Natural killer cell (primary cell): ENCODE measurements at regions not wholly inside any gene's neighbourhood (a gene's known extent, or its start where the extent isn't known, plus 50 kb on each side); places are given as distances from the start of the nearest gene placed in this dataset.

Experiments used
- ATAC-seq, 3 donors: fragments of 150-1000 bp in 2 of 3; fragments of 200-7000 bp in 1 of 3; cut with Tn5 transposase; 1 replicate in 1 of 3; 2 replicates in 2 of 3; pipeline ENCODE4 v1.10.0; 2021; ENCODE audit warnings: mild to moderate bottlenecking in 2 of 3, moderate library complexity in 2 of 3
- DNase-seq, 2 donors: peaks; one replicate each; pipeline versions ENCODE4 v3.0.0 to v3.0.0-alpha.2; 2013 to 2021; ENCODE audit warnings: mixed read lengths in 1 of 2
- H3K27ac ChIP-seq: one replicate; pipeline ENCODE4 v1.5.1; 2013; ENCODE audit warnings: mild to moderate bottlenecking, low read length
- H3K27me3 ChIP-seq: one replicate; pipeline ENCODE4 v1.6.1; 2013; ENCODE audit warnings: low read length; ENCODE audit not compliant: control insufficient read depth, insufficient read depth
- H3K36me3 ChIP-seq: one replicate; pipeline ENCODE4 v1.6.1; 2013; ENCODE audit warnings: low read length; ENCODE audit not compliant: control insufficient read depth, insufficient read depth
- H3K4me1 ChIP-seq: one replicate; pipeline ENCODE4 v1.6.1; 2013; ENCODE audit warnings: low read length; ENCODE audit not compliant: control insufficient read depth, insufficient read depth
- H3K4me3 ChIP-seq: one replicate; pipeline ENCODE4 v1.5.1; 2013; ENCODE audit warnings: low read length
- H3K9me3 ChIP-seq: one replicate; pipeline ENCODE4 v1.6.1; 2013; ENCODE audit warnings: low read length; ENCODE audit not compliant: control insufficient read depth, insufficient read depth
- H3K27ac Mint-ChIP-seq, 2 donors: one replicate each; pipeline ENCODE4 v1.8.0; 2022; ENCODE audit warnings: mild to moderate bottlenecking in 2 of 2, mixed read lengths in 2 of 2, moderate library complexity in 1 of 2
- H3K27me3 Mint-ChIP-seq, 2 donors: one replicate each; pipeline ENCODE4 v1.8.0; 2022; ENCODE audit warnings: low read depth in 2 of 2, mixed read lengths in 2 of 2
- H3K36me3 Mint-ChIP-seq: one replicate; pipeline ENCODE4 v1.8.0; 2022; ENCODE audit warnings: mixed read lengths
- H3K4me1 Mint-ChIP-seq, 2 donors: one replicate each; pipeline ENCODE4 v1.8.0; 2022; ENCODE audit warnings: mixed read lengths in 2 of 2
- H3K4me3 Mint-ChIP-seq: one replicate; pipeline ENCODE4 v1.8.0; 2022; ENCODE audit warnings: mild to moderate bottlenecking, moderate library complexity, mixed read lengths
- H3K9me3 Mint-ChIP-seq, 2 donors: one replicate each; pipeline ENCODE4 v1.8.0; 2022; ENCODE audit warnings: mixed read lengths in 2 of 2
- WGBS: methylation state at CpG from one replicate; pipeline ENCODE4 v1.1.7; 2013; ENCODE audit warnings: missing lambda C conversion rate; ENCODE audit not compliant: insufficient coverage; 5-methylcytosine and 5-hydroxymethylcytosine counted together
- intact Hi-C: fragments of 100-400 bp; cut with micrococcal nuclease; formaldehyde crosslinking; loops from one replicate; pipeline ENCODE4 v1.14.2; 2022
- TF ChIP-seq, protein P1 (sequence below): fragments of 200-600 bp; IDR thresholded peaks from one replicate; pipeline ENCODE4 v1.8.0; 2022; ENCODE audit warnings: antibody characterized with exemption

- peaks cover 0 to 23% of the 10 kb centered on the region in 2 donors for H3K27me3 Mint-ChIP-seq
- Histone ChIP-seq H3K36me3 (no peaks in the 10 kb centered on the region), H3K27ac (no peak overlapping the region), H3K27me3 (no peaks in the 10 kb centered on the region), H3K4me3 (no peak overlapping the region), H3K9me3 (no peaks in the 10 kb centered on the region), H3K4me1 (no peaks in the 10 kb centered on the region)
- H3K4me3 Mint-ChIP-seq: no peak overlapping the region
- no peak for DNase-seq
- intact Hi-C loops: no loop called here
- no peaks in the 10 kb centered on the region for H3K9me3 Mint-ChIP-seq
- ATAC-seq: no peak
- TF ChIP-seq, protein P1, sequence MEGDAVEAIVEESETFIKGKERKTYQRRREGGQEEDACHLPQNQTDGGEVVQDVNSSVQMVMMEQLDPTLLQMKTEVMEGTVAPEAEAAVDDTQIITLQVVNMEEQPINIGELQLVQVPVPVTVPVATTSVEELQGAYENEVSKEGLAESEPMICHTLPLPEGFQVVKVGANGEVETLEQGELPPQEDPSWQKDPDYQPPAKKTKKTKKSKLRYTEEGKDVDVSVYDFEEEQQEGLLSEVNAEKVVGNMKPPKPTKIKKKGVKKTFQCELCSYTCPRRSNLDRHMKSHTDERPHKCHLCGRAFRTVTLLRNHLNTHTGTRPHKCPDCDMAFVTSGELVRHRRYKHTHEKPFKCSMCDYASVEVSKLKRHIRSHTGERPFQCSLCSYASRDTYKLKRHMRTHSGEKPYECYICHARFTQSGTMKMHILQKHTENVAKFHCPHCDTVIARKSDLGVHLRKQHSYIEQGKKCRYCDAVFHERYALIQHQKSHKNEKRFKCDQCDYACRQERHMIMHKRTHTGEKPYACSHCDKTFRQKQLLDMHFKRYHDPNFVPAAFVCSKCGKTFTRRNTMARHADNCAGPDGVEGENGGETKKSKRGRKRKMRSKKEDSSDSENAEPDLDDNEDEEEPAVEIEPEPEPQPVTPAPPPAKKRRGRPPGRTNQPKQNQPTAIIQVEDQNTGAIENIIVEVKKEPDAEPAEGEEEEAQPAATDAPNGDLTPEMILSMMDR: no peak
- no peaks in the 10 kb centered on the region for H3K36me3 Mint-ChIP-seq
- no peak overlapping the region for H3K27ac Mint-ChIP-seq
- 83% methylated on average over 12 of the region's 12 CpGs for WGBS
- H3K4me1 Mint-ChIP-seq: no peaks in the 10 kb centered on the region
These were observed 261.1 kb upstream of the ZMIZ1 start for GRCh38 chr10:78807504-78808203.

GRCh38 chr10:78808286-78808685 lies 260.5 kb upstream of the ZMIZ1 start:
- 87% methylated on average over 8 of the region's 8 CpGs for WGBS
- intact Hi-C loops: no loop called here
- H3K9me3 ChIP-seq: no peaks in the 10 kb centered on the region
- Mint-ChIP-seq H3K36me3 (no peaks in the 10 kb centered on the region), H3K9me3 (no peaks in the 10 kb centered on the region), H3K4me1 (no peaks in the 10 kb centered on the region), H3K27ac (no peak overlapping the region), H3K27me3 (peaks cover 0 to 29% of the 10 kb centered on the region in 2 donors), H3K4me3 (no peak overlapping the region)
- H3K36me3 ChIP-seq: no peaks in the 10 kb centered on the region
- no peak overlapping the region for H3K27ac ChIP-seq
- DNase-seq (no peak), ATAC-seq (no peak)
- TF ChIP-seq, protein P1: no peak
- H3K4me3 ChIP-seq: no peak overlapping the region
- no peaks in the 10 kb centered on the region for H3K27me3 ChIP-seq
- no peaks in the 10 kb centered on the region for H3K4me1 ChIP-seq

- Histone ChIP-seq H3K4me1 (no peaks in the 10 kb centered on the region), H3K9me3 (no peaks in the 10 kb centered on the region), H3K27ac (no peak overlapping the region), H3K36me3 (no peaks in the 10 kb centered on the region), H3K27me3 (no peaks in the 10 kb centered on the region), H3K4me3 (no peak overlapping the region)
- DNase-seq (no peak), ATAC-seq (no peak)
- peaks cover 5 to 35% of the 10 kb centered on the region in 2 donors for H3K27me3 Mint-ChIP-seq
- H3K27ac Mint-ChIP-seq: no peak overlapping the region
- H3K4me1 Mint-ChIP-seq: no peaks in the 10 kb centered on the region
- no peaks in the 10 kb centered on the region for H3K9me3 Mint-ChIP-seq
- intact Hi-C loops: no loop called here
- H3K4me3 Mint-ChIP-seq: no peak overlapping the region
- WGBS: 87% methylated on average over 3 of the region's 3 CpGs
- no peaks in the 10 kb centered on the region for H3K36me3 Mint-ChIP-seq
- TF ChIP-seq, protein P1: no peak
These were observed 259.9 kb upstream of the ZMIZ1 start for GRCh38 chr10:78808736-78809367.
